Renal pelvis (tissue), 1 donor: ENCODE measurements at regions not wholly inside any gene's neighbourhood (a gene's known extent, or its start where the extent isn't known, plus 50 kb on each side); places are given as distances from the start of the nearest gene placed in this dataset.

Experiments used
- DNase-seq: peaks from one replicate; pipeline ENCODE4 v3.0.0-alpha.2; 2013

- no peak for DNase-seq
Measured at GRCh38 chr2:176647325-176648165, 378.3 kb downstream of the MTX2 start.

- no peak for DNase-seq
Measured at GRCh38 chr2:176648700-176649297, 379.6 kb downstream of the MTX2 start.

GRCh38 chr2:176650104-176650837 is 381.0 kb downstream of the MTX2 start:
- no peak for DNase-seq

- no peak for DNase-seq
Measured at GRCh38 chr2:176650838-176651555, 381.8 kb downstream of the MTX2 start.

- peak; percentile 64 for DNase-seq
Measured at GRCh38 chr2:176652300-176653182, 383.3 kb downstream of the MTX2 start.

- peak; percentile 66 for DNase-seq
Measured at GRCh38 chr2:176653479-176654443, 384.5 kb downstream of the MTX2 start.

GRCh38 chr2:176656038-176656775 is 387.0 kb downstream of the MTX2 start:
- DNase-seq, result no peak

GRCh38 chr2:176656776-176657140 is 387.5 kb downstream of the MTX2 start:
- DNase-seq, result no peak

- DNase-seq, result no peak
Measured at GRCh38 chr2:176657393-176657792, 388.2 kb downstream of the MTX2 start.

GRCh38 chr2:176658708-176659107 is 389.5 kb downstream of the MTX2 start:
- no peak for DNase-seq

GRCh38 chr2:176662753-176663152 is 393.5 kb downstream of the MTX2 start:
- no peak for DNase-seq

GRCh38 chr2:176664478-176664877 is 395.2 kb downstream of the MTX2 start:
- DNase-seq, result no peak

GRCh38 chr2:176665086-176665485 is 395.8 kb downstream of the MTX2 start:
- DNase-seq, result no peak

- DNase-seq, result no peak
Measured at GRCh38 chr2:176668912-176669311, 399.7 kb downstream of the MTX2 start.

- no peak for DNase-seq
Measured at GRCh38 chr2:176669398-176670174, 400.3 kb downstream of the MTX2 start.

- DNase-seq, result no peak
Measured at GRCh38 chr2:176675271-176675949, 406.2 kb downstream of the MTX2 start.

- no peak for DNase-seq
Measured at GRCh38 chr2:176677746-176678265, 408.6 kb downstream of the MTX2 start.

- no peak for DNase-seq
Measured at GRCh38 chr2:176678571-176678970, 409.3 kb downstream of the MTX2 start.
